ENCODE measurements at regions not wholly inside any gene's neighbourhood (a gene's known extent, or its start where the extent isn't known, plus 50 kb on each side); places are given as distances from the start of the nearest gene placed in this dataset.

DNA sequence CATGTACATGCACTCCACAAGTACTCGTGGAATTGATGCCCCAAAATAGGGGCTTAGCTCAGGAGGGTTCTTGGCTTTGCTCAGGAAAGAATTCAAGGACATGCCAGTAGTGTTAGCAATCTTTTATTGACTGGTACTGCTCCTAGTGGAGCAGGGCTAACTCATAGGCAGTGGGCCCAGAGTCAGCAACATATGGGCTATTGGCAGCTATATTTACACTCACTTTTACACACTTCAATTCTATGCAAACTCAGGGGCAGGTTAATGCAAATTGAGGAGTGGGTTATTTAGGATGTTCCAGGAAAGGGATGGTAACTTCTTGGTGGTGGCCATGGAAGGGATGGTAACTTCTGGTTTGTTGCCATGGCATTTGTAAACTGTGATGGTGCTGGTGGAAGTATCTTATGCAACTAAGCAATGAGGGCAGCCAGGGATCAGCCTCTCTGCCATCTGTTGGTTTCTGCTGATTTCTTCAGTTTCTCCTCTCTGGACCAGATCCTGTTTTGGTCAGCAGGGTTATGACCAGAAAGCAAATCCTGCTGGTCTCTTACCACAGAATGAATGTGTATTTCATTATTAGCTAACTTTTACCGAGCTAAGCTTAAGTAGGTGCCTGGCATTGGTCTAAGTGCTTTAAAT, 69.2 kb upstream of the FAT1 start:
- Histone ChIP-seq H3K27me3 (ENCODE audit: control insufficient read depth in 2 of 2, insufficient read depth in 2 of 2, low read length in 2 of 2) (no peaks in the 10 kb centered on the region), H2AFZ (ENCODE audit: insufficient read depth, low read depth, low read length, poor library complexity, severe bottlenecking) (no peak overlapping the region), H3K9me3 (replicated peaks in 1 of 2; ENCODE audit: control insufficient read depth in 1 of 2, insufficient read depth in 1 of 2, low read length in 2 of 2) (no peaks in the 10 kb centered on the region), H3K79me2 (ENCODE audit: insufficient read depth, low read length) (no peaks in the 10 kb centered on the region), H3K4me3 (replicated peaks in 1 of 3; ENCODE audit: low read depth in 2 of 3, low read length in 3 of 3) (no peak overlapping the region), H4K20me1 (ENCODE audit: insufficient read depth, low read length) (no peaks in the 10 kb centered on the region), H3K36me3 (replicated peaks in 1 of 2; ENCODE audit: control insufficient read depth in 1 of 2, insufficient read depth in 2 of 2, low read length in 2 of 2) (no peaks in the 10 kb centered on the region), H3K9ac (ENCODE audit: insufficient read depth, low read length, poor library complexity, severe bottlenecking) (no peak overlapping the region), H3K4me2 (replicated peaks; ENCODE audit: extremely low read depth, low read length, poor library complexity, severe bottlenecking) (no peak overlapping the region), H3K4me1 (ENCODE audit: control insufficient read depth in 1 of 2, insufficient read depth in 2 of 2, low read length in 2 of 2) (no peaks in the 10 kb centered on the region), H3K27ac (ENCODE audit: low read depth in 1 of 2, low read length in 2 of 2) (no peak overlapping the region)
- WGBS (ENCODE audit: insufficient coverage): no CpG with 5 or more reads among the region's 2 CpGs
- H3K9me3 Mint-ChIP-seq: peaks cover 0 to 9% (median 2%) of the 10 kb centered on the region in 7 donors
- H3K4me1 Mint-ChIP-seq: no peaks in the 10 kb centered on the region
- H3K36me3 Mint-ChIP-seq: no peaks in the 10 kb centered on the region
- DNase-seq: no peak
- intact Hi-C loops (cut with micrococcal nuclease): no loop called here
- TF ChIP-seq, protein P1, sequence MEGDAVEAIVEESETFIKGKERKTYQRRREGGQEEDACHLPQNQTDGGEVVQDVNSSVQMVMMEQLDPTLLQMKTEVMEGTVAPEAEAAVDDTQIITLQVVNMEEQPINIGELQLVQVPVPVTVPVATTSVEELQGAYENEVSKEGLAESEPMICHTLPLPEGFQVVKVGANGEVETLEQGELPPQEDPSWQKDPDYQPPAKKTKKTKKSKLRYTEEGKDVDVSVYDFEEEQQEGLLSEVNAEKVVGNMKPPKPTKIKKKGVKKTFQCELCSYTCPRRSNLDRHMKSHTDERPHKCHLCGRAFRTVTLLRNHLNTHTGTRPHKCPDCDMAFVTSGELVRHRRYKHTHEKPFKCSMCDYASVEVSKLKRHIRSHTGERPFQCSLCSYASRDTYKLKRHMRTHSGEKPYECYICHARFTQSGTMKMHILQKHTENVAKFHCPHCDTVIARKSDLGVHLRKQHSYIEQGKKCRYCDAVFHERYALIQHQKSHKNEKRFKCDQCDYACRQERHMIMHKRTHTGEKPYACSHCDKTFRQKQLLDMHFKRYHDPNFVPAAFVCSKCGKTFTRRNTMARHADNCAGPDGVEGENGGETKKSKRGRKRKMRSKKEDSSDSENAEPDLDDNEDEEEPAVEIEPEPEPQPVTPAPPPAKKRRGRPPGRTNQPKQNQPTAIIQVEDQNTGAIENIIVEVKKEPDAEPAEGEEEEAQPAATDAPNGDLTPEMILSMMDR (IDR thresholded peaks at IDR 0.05): no peak
- H3K27ac Mint-ChIP-seq: no peak overlapping the region
- no peak overlapping the region for H3K4me3 Mint-ChIP-seq
- no peaks in the 10 kb centered on the region for H3K27me3 Mint-ChIP-seq (ENCODE audit: low read depth in 3 of 3)

DNA sequence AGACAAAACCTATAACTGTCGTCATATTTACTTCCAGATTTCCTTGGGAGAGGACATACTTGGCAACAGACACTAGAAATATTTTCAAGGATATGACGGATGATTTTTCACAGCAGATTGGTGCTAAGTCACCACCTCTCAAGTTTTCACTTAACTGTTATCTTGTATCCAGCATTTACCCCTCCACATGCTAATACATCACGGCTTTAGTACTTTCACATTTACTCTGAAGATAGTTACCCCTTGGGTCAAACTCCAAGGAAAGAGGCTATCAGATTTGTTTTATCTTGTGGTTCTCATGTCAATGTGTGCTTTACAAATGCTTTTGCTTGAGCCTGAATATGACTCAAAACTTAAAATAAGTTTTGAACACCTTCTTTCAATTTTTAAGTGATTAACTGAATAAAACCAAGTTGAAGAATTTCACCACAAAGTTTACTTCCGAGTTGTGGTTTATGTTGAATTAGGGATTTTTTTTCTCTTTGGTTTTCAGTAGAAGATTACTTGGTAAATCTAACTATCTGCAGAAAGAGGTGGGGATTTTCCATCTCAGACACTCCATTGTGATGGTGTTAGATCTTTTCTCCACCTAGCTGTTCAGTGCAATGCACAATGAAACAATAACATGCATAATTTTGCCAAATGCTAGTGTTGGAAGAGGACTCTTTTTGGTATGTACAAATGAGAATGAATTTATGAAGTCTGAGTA, 75.4 kb upstream of the FAT1 start:
- DNase-seq: no peak
- TF ChIP-seq, protein P1 (IDR thresholded peaks at IDR 0.05): no peak
- Mint-ChIP-seq H3K27ac (no peak overlapping the region), H3K36me3 (no peaks in the 10 kb centered on the region), H3K9me3 (peaks cover 0 to 12% (median 6%) of the 10 kb centered on the region in 7 donors), H3K4me3 (no peak overlapping the region), H3K27me3 (ENCODE audit: low read depth in 3 of 3) (no peaks in the 10 kb centered on the region), H3K4me1 (no peaks in the 10 kb centered on the region)
- 80% methylated on average over 2 of the region's 4 CpGs for WGBS (ENCODE audit: insufficient coverage)
- Histone ChIP-seq H3K27ac (ENCODE audit: low read depth in 1 of 2, low read length in 2 of 2) (no peak overlapping the region), H3K4me2 (replicated peaks; ENCODE audit: extremely low read depth, low read length, poor library complexity, severe bottlenecking) (no peak overlapping the region), H2AFZ (ENCODE audit: insufficient read depth, low read depth, low read length, poor library complexity, severe bottlenecking) (no peak overlapping the region), H3K36me3 (replicated peaks in 1 of 2; ENCODE audit: control insufficient read depth in 1 of 2, insufficient read depth in 2 of 2, low read length in 2 of 2) (no peaks in the 10 kb centered on the region), H3K4me1 (ENCODE audit: control insufficient read depth in 1 of 2, insufficient read depth in 2 of 2, low read length in 2 of 2) (no peaks in the 10 kb centered on the region), H3K9me3 (replicated peaks in 1 of 2; ENCODE audit: control insufficient read depth in 1 of 2, insufficient read depth in 1 of 2, low read length in 2 of 2) (peaks cover 3 to 4% of the 10 kb centered on the region in 2 donors), H3K79me2 (ENCODE audit: insufficient read depth, low read length) (no peaks in the 10 kb centered on the region), H3K27me3 (ENCODE audit: control insufficient read depth in 2 of 2, insufficient read depth in 2 of 2, low read length in 2 of 2) (no peaks in the 10 kb centered on the region), H3K4me3 (replicated peaks in 1 of 3; ENCODE audit: low read depth in 2 of 3, low read length in 3 of 3) (no peak overlapping the region), H4K20me1 (ENCODE audit: insufficient read depth, low read length) (no peaks in the 10 kb centered on the region), H3K9ac (ENCODE audit: insufficient read depth, low read length, poor library complexity, severe bottlenecking) (no peak overlapping the region)
- intact Hi-C loops (cut with micrococcal nuclease): no loop called here
